Colonic mucosa (tissue), 4 donors: ENCODE measurements at regions not wholly inside any gene's neighbourhood (a gene's known extent, or its start where the extent isn't known, plus 50 kb on each side); places are given as distances from the start of the nearest gene placed in this dataset.

Source experiments
- DNase-seq: peaks from one replicate; pipeline ENCODE4 v3.0.0-alpha.2; 2020
- H3K27ac ChIP-seq: fragments of 200-600 bp; one replicate; pipeline ENCODE4 v1.8.0; 2021
- H3K27me3 ChIP-seq: fragments of 200-600 bp; one replicate; pipeline ENCODE4 v1.8.0; 2021
- H3K36me3 ChIP-seq: fragments of 200-600 bp; one replicate; pipeline ENCODE4 v1.8.0; 2021
- H3K4me1 ChIP-seq: fragments of 200-600 bp; one replicate; pipeline ENCODE4 v1.8.0; 2021; ENCODE audit warnings: mild to moderate bottlenecking
- H3K4me3 ChIP-seq: fragments of 200-600 bp; one replicate; pipeline ENCODE4 v1.8.0; 2021
- H3K9ac ChIP-seq, 2 donors: one replicate each; pipeline ENCODE4 v1.7.0; 2013; ENCODE audit warnings: control low read depth in 2 of 2, low read depth in 2 of 2, low read length in 2 of 2
- H3K9me3 ChIP-seq: fragments of 200-600 bp; one replicate; pipeline ENCODE4 v1.8.0; 2021
- CTCF ChIP-seq: fragments of 200-600 bp; IDR thresholded peaks from one replicate; pipeline ENCODE4 v1.8.0; 2022; ENCODE audit warnings: antibody characterized with exemption, mild to moderate bottlenecking
- intact Hi-C: fragments of 100-400 bp; cut with DNase I; formaldehyde crosslinking; loops from one replicate; pipeline ENCODE4 v1.14.1; 2022
- donor health status: healthy.
- donor health status: DM: no; HTN: no; CAD: no.
- donor health status: DM: no; HTN: no; CAD: no.

GRCh38 chr13:105121221-105121620 is 1414.2 kb downstream of the EFNB2 start:
- Histone ChIP-seq H3K9me3 (no peaks in the 10 kb centered on the region), H3K4me1 (no peaks in the 10 kb centered on the region), H3K9ac (no peak overlapping the region), H3K27me3 (no peaks in the 10 kb centered on the region), H3K27ac (no peak overlapping the region), H3K36me3 (no peaks in the 10 kb centered on the region), H3K4me3 (no peak overlapping the region)
- intact Hi-C loops = no loop called here
- TF ChIP-seq CTCF = no peak
- DNase-seq = no peak

GRCh38 chr13:105118426-105118985 is 1417.0 kb downstream of the EFNB2 start:
- Histone ChIP-seq H3K9ac (no peak overlapping the region), H3K27me3 (no peaks in the 10 kb centered on the region), H3K27ac (no peak overlapping the region), H3K4me1 (no peaks in the 10 kb centered on the region), H3K9me3 (no peaks in the 10 kb centered on the region), H3K4me3 (no peak overlapping the region), H3K36me3 (no peaks in the 10 kb centered on the region)
- no peak for DNase-seq
- intact Hi-C loops = no loop called here
- no peak for TF ChIP-seq CTCF

GRCh38 chr13:105116966-105117365 is 1418.5 kb downstream of the EFNB2 start:
- H3K4me3 ChIP-seq = no peak overlapping the region
- no peaks in the 10 kb centered on the region for H3K36me3 ChIP-seq
- DNase-seq = no peak
- H3K9me3 ChIP-seq = no peaks in the 10 kb centered on the region
- intact Hi-C loops = no loop called here
- no peak overlapping the region for H3K9ac ChIP-seq
- no peaks in the 10 kb centered on the region for H3K27me3 ChIP-seq
- TF ChIP-seq CTCF = no peak
- no peak overlapping the region for H3K27ac ChIP-seq
- H3K4me1 ChIP-seq = no peaks in the 10 kb centered on the region

GRCh38 chr13:105112561-105112960 is 1422.9 kb downstream of the EFNB2 start:
- Histone ChIP-seq H3K9me3 (no peaks in the 10 kb centered on the region), H3K36me3 (no peaks in the 10 kb centered on the region), H3K4me1 (no peaks in the 10 kb centered on the region), H3K9ac (no peak overlapping the region), H3K27me3 (no peaks in the 10 kb centered on the region), H3K4me3 (no peak overlapping the region), H3K27ac (no peak overlapping the region)
- intact Hi-C loops = no loop called here
- DNase-seq = no peak
- TF ChIP-seq CTCF = no peak

GRCh38 chr13:105107781-105108180 is 1427.7 kb downstream of the EFNB2 start:
- no peak for TF ChIP-seq CTCF
- intact Hi-C loops = no loop called here
- H3K4me1 ChIP-seq = no peaks in the 10 kb centered on the region
- H3K36me3 ChIP-seq = no peaks in the 10 kb centered on the region
- no peak overlapping the region for H3K9ac ChIP-seq
- no peaks in the 10 kb centered on the region for H3K9me3 ChIP-seq
- no peak overlapping the region for H3K27ac ChIP-seq
- no peak overlapping the region for H3K4me3 ChIP-seq
- no peaks in the 10 kb centered on the region for H3K27me3 ChIP-seq
- DNase-seq = no peak
